ENCODE measurements at regions not wholly inside any gene's neighbourhood (a gene's known extent, or its start where the extent isn't known, plus 50 kb on each side); places are given as distances from the start of the nearest gene placed in this dataset.

- DNase-seq (ENCODE audit: low read depth in 1 of 2, low spot score in 1 of 2): no peak
These were observed 990.3 kb downstream of the AACS start for GRCh38 chr12:126055521-126055920.

GRCh38 chr12:126061777-126062176 is 996.5 kb downstream of the AACS start:
- no peak for DNase-seq (ENCODE audit: low read depth in 1 of 2, low spot score in 1 of 2)

GRCh38 chr12:126064028-126064427 is 998.8 kb downstream of the AACS start:
- no peak for DNase-seq (ENCODE audit: low read depth in 1 of 2, low spot score in 1 of 2)

- DNase-seq (ENCODE audit: low read depth in 1 of 2, low spot score in 1 of 2): no peak
These were observed 1002.5 kb downstream of the AACS start for GRCh38 chr12:126067626-126068329.

- DNase-seq (ENCODE audit: low read depth in 1 of 2, low spot score in 1 of 2): no peak
These were observed 1004.4 kb downstream of the AACS start for GRCh38 chr12:126069549-126070165.

GRCh38 chr12:126076515-126076914 is 1011.3 kb downstream of the AACS start:
- no peak for DNase-seq (ENCODE audit: low read depth in 1 of 2, low spot score in 1 of 2)

- DNase-seq (ENCODE audit: low read depth in 1 of 2, low spot score in 1 of 2): no peak
These were observed 1018.7 kb downstream of the AACS start for GRCh38 chr12:126083926-126084325.

GRCh38 chr12:126084480-126084879 is 1019.2 kb downstream of the AACS start:
- no peak for DNase-seq (ENCODE audit: low read depth in 1 of 2, low spot score in 1 of 2)

- DNase-seq (ENCODE audit: low read depth in 1 of 2, low spot score in 1 of 2): no peak
These were observed 1021.0 kb downstream of the AACS start for GRCh38 chr12:126086242-126086641.

GRCh38 chr12:126087692-126088091 is 1022.5 kb downstream of the AACS start:
- no peak for DNase-seq (ENCODE audit: low read depth in 1 of 2, low spot score in 1 of 2)

GRCh38 chr12:126093908-126094307 is 1028.7 kb downstream of the AACS start:
- DNase-seq (ENCODE audit: low read depth in 1 of 2, low spot score in 1 of 2): no peak

GRCh38 chr12:126095748-126096510 is 1030.7 kb downstream of the AACS start:
- no peak for DNase-seq (ENCODE audit: low read depth in 1 of 2, low spot score in 1 of 2)

GRCh38 chr12:126106706-126107105 is 1041.5 kb downstream of the AACS start:
- no peak for DNase-seq (ENCODE audit: low read depth in 1 of 2, low spot score in 1 of 2)

GRCh38 chr12:126107659-126108058 is 1042.4 kb downstream of the AACS start:
- DNase-seq (ENCODE audit: low read depth in 1 of 2, low spot score in 1 of 2): no peak

- DNase-seq (ENCODE audit: low read depth in 1 of 2, low spot score in 1 of 2): no peak
These were observed 1043.0 kb downstream of the AACS start for GRCh38 chr12:126108247-126108646.

GRCh38 chr12:126112141-126112540 is 1046.9 kb downstream of the AACS start:
- no peak for DNase-seq (ENCODE audit: low read depth in 1 of 2, low spot score in 1 of 2)

GRCh38 chr12:126112849-126113248 is 1047.6 kb downstream of the AACS start:
- DNase-seq (ENCODE audit: low read depth in 1 of 2, low spot score in 1 of 2): no peak

- no peak for DNase-seq (ENCODE audit: low read depth in 1 of 2, low spot score in 1 of 2)
These were observed 1049.2 kb downstream of the AACS start for GRCh38 chr12:126114441-126114840.

- DNase-seq (ENCODE audit: low read depth in 1 of 2, low spot score in 1 of 2): no peak
These were observed 1052.3 kb downstream of the AACS start for GRCh38 chr12:126117502-126117901.

- no peak for DNase-seq (ENCODE audit: low read depth in 1 of 2, low spot score in 1 of 2)
These were observed 1074.1 kb downstream of the AACS start for GRCh38 chr12:126139355-126139754.

GRCh38 chr12:126144603-126145002 is 1079.4 kb downstream of the AACS start:
- DNase-seq (ENCODE audit: low read depth in 1 of 2, low spot score in 1 of 2): no peak

- no peak for DNase-seq (ENCODE audit: low read depth in 1 of 2, low spot score in 1 of 2)
These were observed 1082.1 kb downstream of the AACS start for GRCh38 chr12:126147321-126147720.
